ENCODE measurements at regions not wholly inside any gene's neighbourhood (a gene's known extent, or its start where the extent isn't known, plus 50 kb on each side); places are given as distances from the start of the nearest gene placed in this dataset.

GRCh38 chr14:88952901-88953300 lies 128.4 kb downstream of the TTC8 start:
- TF ChIP-seq CTCF (IDR thresholded peaks at IDR 0.05 in 8 of 11, conservative IDR thresholded peaks at IDR 0.05 in 3 of 11) (no peak), POLR2A (IDR thresholded peaks at IDR 0.05) (no peak)
